HG02571 (cell line): ENCODE measurements at regions not wholly inside any gene's neighbourhood (a gene's known extent, or its start where the extent isn't known, plus 50 kb on each side); places are given as distances from the start of the nearest gene placed in this dataset.
"Not testable (repeated sequence)": the region's sequence is repeated elsewhere in the genome, so short reads cannot be mapped to it uniquely, and the experiment has no call there.

Experiments
- ATAC-seq: cut with Tn5 transposase; IDR thresholded peaks from one replicate; pipeline ENCODE4 v1.9.1; 2021; ENCODE audit warnings: mild to moderate bottlenecking, moderate library complexity; ENCODE audit not compliant: unreplicated experiment

- not testable (repeated sequence) for ATAC-seq
These were observed 125.3 kb downstream of the GOLGA6L4 start for GRCh38 chr15:84360902-84361301.

GRCh38 chr15:84384421-84384820 lies 148.8 kb downstream of the GOLGA6L4 start:
- ATAC-seq: not testable (repeated sequence)

GRCh38 chr15:84387086-84387485 lies 151.5 kb downstream of the GOLGA6L4 start:
- ATAC-seq: no peak

GRCh38 chr15:84388201-84388600 lies 152.6 kb downstream of the GOLGA6L4 start:
- not testable (repeated sequence) for ATAC-seq

- ATAC-seq: not testable (repeated sequence)
These were observed 153.1 kb downstream of the GOLGA6L4 start for GRCh38 chr15:84388638-84389037.

GRCh38 chr15:84390324-84390723 lies 154.8 kb downstream of the GOLGA6L4 start:
- not testable (repeated sequence) for ATAC-seq

- no peak for ATAC-seq
These were observed 155.6 kb downstream of the GOLGA6L4 start for GRCh38 chr15:84391191-84391590.

- ATAC-seq: not testable (repeated sequence)
These were observed 156.4 kb downstream of the GOLGA6L4 start for GRCh38 chr15:84392020-84392419.

- ATAC-seq: not testable (repeated sequence)
These were observed 157.9 kb downstream of the GOLGA6L4 start for GRCh38 chr15:84393386-84393936.

- not testable (repeated sequence) for ATAC-seq
These were observed 158.4 kb downstream of the GOLGA6L4 start for GRCh38 chr15:84393966-84394365.

- not testable (repeated sequence) for ATAC-seq
These were observed 159.8 kb downstream of the GOLGA6L4 start for GRCh38 chr15:84395384-84395783.

GRCh38 chr15:84395881-84396280 lies 160.3 kb downstream of the GOLGA6L4 start:
- ATAC-seq: not testable (repeated sequence)

GRCh38 chr15:84397066-84397465 lies 161.5 kb downstream of the GOLGA6L4 start:
- not testable (repeated sequence) for ATAC-seq

GRCh38 chr15:84398087-84398486 lies 162.5 kb downstream of the GOLGA6L4 start:
- not testable (repeated sequence) for ATAC-seq

- no peak for ATAC-seq
These were observed 163.5 kb downstream of the GOLGA6L4 start for GRCh38 chr15:84398763-84399701.

- ATAC-seq: no peak
These were observed 164.6 kb downstream of the GOLGA6L4 start for GRCh38 chr15:84400017-84400740.

- ATAC-seq: no peak
These were observed 165.2 kb downstream of the GOLGA6L4 start for GRCh38 chr15:84400820-84401219.

GRCh38 chr15:84401461-84401860 lies 165.9 kb downstream of the GOLGA6L4 start:
- ATAC-seq: not testable (repeated sequence)

GRCh38 chr15:84401891-84402840 lies 166.6 kb downstream of the GOLGA6L4 start:
- ATAC-seq: not testable (repeated sequence)
